22Rv1 (cell line): ENCODE measurements at regions not wholly inside any gene's neighbourhood (a gene's known extent, or its start where the extent isn't known, plus 50 kb on each side); places are given as distances from the start of the nearest gene placed in this dataset.

Experiments used
- ZFX ChIP-seq: fragments of 450-650 bp; IDR thresholded peaks from 2 replicates; pipeline ENCODE4 v1.6.1; 2017; ENCODE audit warnings: antibody characterized with exemption, borderline replicate concordance
- TF ChIP-seq, protein P1 (sequence below): fragments of 450-650 bp; IDR thresholded peaks from 2 replicates; pipeline ENCODE4 v1.5.1; 2017; ENCODE audit warnings: mild to moderate bottlenecking

DNA sequence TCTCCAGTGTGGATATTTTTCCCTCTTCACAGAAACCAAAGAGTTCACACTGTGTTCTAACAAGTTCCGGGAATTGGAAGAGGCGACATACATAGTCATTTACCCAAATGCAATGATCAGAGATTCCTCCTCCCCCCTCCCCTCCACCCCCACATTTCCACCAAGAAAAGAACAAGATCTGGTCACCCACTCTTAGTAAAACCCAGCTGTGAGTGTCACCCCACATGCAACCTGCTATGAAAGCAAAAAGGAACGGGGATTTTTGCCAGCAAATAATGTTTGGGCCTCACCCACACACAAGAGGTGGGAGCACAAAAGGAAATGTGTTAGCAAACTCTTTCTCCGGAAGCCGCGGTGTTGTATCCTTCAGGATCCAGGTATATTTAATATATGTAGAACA, 745.0 kb upstream of the AUTS2 start:
- TF ChIP-seq, protein P1, sequence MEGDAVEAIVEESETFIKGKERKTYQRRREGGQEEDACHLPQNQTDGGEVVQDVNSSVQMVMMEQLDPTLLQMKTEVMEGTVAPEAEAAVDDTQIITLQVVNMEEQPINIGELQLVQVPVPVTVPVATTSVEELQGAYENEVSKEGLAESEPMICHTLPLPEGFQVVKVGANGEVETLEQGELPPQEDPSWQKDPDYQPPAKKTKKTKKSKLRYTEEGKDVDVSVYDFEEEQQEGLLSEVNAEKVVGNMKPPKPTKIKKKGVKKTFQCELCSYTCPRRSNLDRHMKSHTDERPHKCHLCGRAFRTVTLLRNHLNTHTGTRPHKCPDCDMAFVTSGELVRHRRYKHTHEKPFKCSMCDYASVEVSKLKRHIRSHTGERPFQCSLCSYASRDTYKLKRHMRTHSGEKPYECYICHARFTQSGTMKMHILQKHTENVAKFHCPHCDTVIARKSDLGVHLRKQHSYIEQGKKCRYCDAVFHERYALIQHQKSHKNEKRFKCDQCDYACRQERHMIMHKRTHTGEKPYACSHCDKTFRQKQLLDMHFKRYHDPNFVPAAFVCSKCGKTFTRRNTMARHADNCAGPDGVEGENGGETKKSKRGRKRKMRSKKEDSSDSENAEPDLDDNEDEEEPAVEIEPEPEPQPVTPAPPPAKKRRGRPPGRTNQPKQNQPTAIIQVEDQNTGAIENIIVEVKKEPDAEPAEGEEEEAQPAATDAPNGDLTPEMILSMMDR = no peak
- no peak for TF ChIP-seq ZFX
